Nephron progenitor cell (in vitro differentiated cells): ENCODE measurements at regions not wholly inside any gene's neighbourhood (a gene's known extent, or its start where the extent isn't known, plus 50 kb on each side); places are given as distances from the start of the nearest gene placed in this dataset.
A peak's percentile ranks its signal among the peaks of the same experiment; 100 is the strongest.

ENCODE experiments used
- DNase-seq: peaks from one replicate; pipeline ENCODE4 v3.0.0; 2021
- H3K27ac Mint-ChIP-seq: 2 replicates; pipeline ENCODE4 v1.8.0; 2021; ENCODE audit warnings: mild to moderate bottlenecking, moderate library complexity, mixed read lengths
- H3K27me3 Mint-ChIP-seq: 2 replicates; pipeline ENCODE4 v1.8.0; 2021; ENCODE audit warnings: mild to moderate bottlenecking, low read depth, mixed read lengths; ENCODE audit not compliant: poor library complexity
- H3K36me3 Mint-ChIP-seq: 2 replicates; pipeline ENCODE4 v1.8.0; 2021; ENCODE audit warnings: low read depth, mixed read lengths
- H3K4me1 Mint-ChIP-seq: 2 replicates; pipeline ENCODE4 v1.8.0; 2021; ENCODE audit warnings: mixed read lengths
- H3K4me3 Mint-ChIP-seq: 2 replicates; pipeline ENCODE4 v1.8.0; 2021; ENCODE audit warnings: mild to moderate bottlenecking, moderate library complexity, mixed read lengths
- H3K9me3 Mint-ChIP-seq: 2 replicates; pipeline ENCODE4 v1.8.0; 2021; ENCODE audit warnings: mild to moderate bottlenecking, moderate library complexity, mixed read lengths
- CTCF ChIP-seq: fragments of 200-600 bp; sonication (generic); IDR thresholded peaks from 2 replicates; pipeline ENCODE4 v1.5.0; 2021; ENCODE audit warnings: antibody characterized with exemption

- Mint-ChIP-seq H3K27ac (peak overlapping the region; percentile 96), H3K4me1 (peaks cover 41% of the 10 kb centered on the region), H3K4me3 (no peak overlapping the region), H3K36me3 (no peaks in the 10 kb centered on the region), H3K9me3 (no peaks in the 10 kb centered on the region), H3K27me3 (no peaks in the 10 kb centered on the region)
- TF ChIP-seq CTCF, result no peak
- DNase-seq, result peak; percentile 38
Observed at GRCh38 chr6:92047860-92048259, 1371.5 kb downstream of the EPHA7 start.

- peak overlapping the region; percentile 96 for H3K27ac Mint-ChIP-seq
- no peaks in the 10 kb centered on the region for H3K27me3 Mint-ChIP-seq
Observed at GRCh38 chr6:92047152-92047850, 1372.1 kb downstream of the EPHA7 start.

GRCh38 chr6:92044312-92044711 lies 1375.0 kb downstream of the EPHA7 start:
- Mint-ChIP-seq H3K4me1 (peaks cover 29% of the 10 kb centered on the region), H3K36me3 (no peaks in the 10 kb centered on the region), H3K9me3 (no peaks in the 10 kb centered on the region), H3K27ac (no peak overlapping the region), H3K4me3 (no peak overlapping the region), H3K27me3 (no peaks in the 10 kb centered on the region)
- no peak for DNase-seq
- TF ChIP-seq CTCF, result no peak

More at GRCh38 chr6:92047152-92047850, 1372.1 kb downstream of the EPHA7 start:
- peaks cover 42% of the 10 kb centered on the region for H3K4me1 Mint-ChIP-seq
- no peak for DNase-seq
- H3K9me3 Mint-ChIP-seq, result no peaks in the 10 kb centered on the region
- no peak for TF ChIP-seq CTCF
- no peaks in the 10 kb centered on the region for H3K36me3 Mint-ChIP-seq
- H3K4me3 Mint-ChIP-seq, result no peak overlapping the region

GRCh38 chr6:92043777-92044176 lies 1375.6 kb downstream of the EPHA7 start:
- Mint-ChIP-seq H3K36me3 (no peaks in the 10 kb centered on the region), H3K27ac (no peak overlapping the region), H3K4me1 (peaks cover 26% of the 10 kb centered on the region), H3K9me3 (no peaks in the 10 kb centered on the region), H3K4me3 (no peak overlapping the region), H3K27me3 (no peaks in the 10 kb centered on the region)
- no peak for TF ChIP-seq CTCF
- no peak for DNase-seq

GRCh38 chr6:92026878-92027277 lies 1392.5 kb downstream of the EPHA7 start:
- no peak for TF ChIP-seq CTCF
- Mint-ChIP-seq H3K27ac (no peak overlapping the region), H3K27me3 (peaks cover 3% of the 10 kb centered on the region), H3K4me1 (no peaks in the 10 kb centered on the region), H3K36me3 (no peaks in the 10 kb centered on the region), H3K4me3 (no peak overlapping the region), H3K9me3 (peaks cover 6% of the 10 kb centered on the region)
- no peak for DNase-seq

- no peaks in the 10 kb centered on the region for H3K4me1 Mint-ChIP-seq
- H3K27me3 Mint-ChIP-seq, result no peaks in the 10 kb centered on the region
- TF ChIP-seq CTCF, result no peak
- no peaks in the 10 kb centered on the region for H3K36me3 Mint-ChIP-seq
- peaks cover under 1% of the 10 kb centered on the region for H3K9me3 Mint-ChIP-seq
- DNase-seq, result no peak
- no peak overlapping the region for H3K4me3 Mint-ChIP-seq
- H3K27ac Mint-ChIP-seq, result no peak overlapping the region
Observed at GRCh38 chr6:92024881-92025280, 1394.5 kb downstream of the EPHA7 start.
